Aorta (tissue), 5 donors: ENCODE measurements at regions not wholly inside any gene's neighbourhood (a gene's known extent, or its start where the extent isn't known, plus 50 kb on each side); places are given as distances from the start of the nearest gene placed in this dataset.

Source experiments
- ATAC-seq: fragments of 200-7000 bp; cut with Tn5 transposase; one replicate; pipeline ENCODE4 v1.9.1; 2022; ENCODE audit warnings: moderate library complexity; ENCODE audit not compliant: low FRiP score
- DNase-seq, 2 donors: peaks; one replicate each; pipeline ENCODE4 v3.0.0-alpha.2; 2020
- H3K27ac ChIP-seq, 2 donors: one replicate each; pipeline ENCODE4 v1.5.1; 2013; ENCODE audit warnings: low read length in 2 of 2, mild to moderate bottlenecking in 2 of 2, moderate library complexity in 2 of 2, control low read depth in 1 of 2, inconsistent platforms in 1 of 2, low read depth in 1 of 2
- H3K27me3 ChIP-seq, 2 donors: one replicate each; pipeline ENCODE4 v1.6.1; 2013; ENCODE audit warnings: control low read depth in 1 of 2, low read length in 1 of 2, mild to moderate bottlenecking in 1 of 2, moderate library complexity in 1 of 2; ENCODE audit not compliant: insufficient read depth in 2 of 2, control insufficient read depth in 1 of 2
- H3K36me3 ChIP-seq, 2 donors: one replicate each; pipeline ENCODE4 v1.6.1; 2013; ENCODE audit warnings: control low read depth in 1 of 2, low read length in 1 of 2, mild to moderate bottlenecking in 1 of 2; ENCODE audit not compliant: insufficient read depth in 2 of 2, control insufficient read depth in 1 of 2
- H3K4me1 ChIP-seq, 2 donors: one replicate each; pipeline ENCODE4 v1.6.1; 2013; ENCODE audit warnings: low read length in 2 of 2, control low read depth in 1 of 2, mild to moderate bottlenecking in 1 of 2, moderate library complexity in 1 of 2; ENCODE audit not compliant: insufficient read depth in 2 of 2, control insufficient read depth in 1 of 2
- H3K4me3 ChIP-seq, 2 donors: one replicate each; pipeline ENCODE4 v1.5.1; 2013; ENCODE audit warnings: low read length in 2 of 2, control low read depth in 1 of 2, mild to moderate bottlenecking in 1 of 2
- H3K9me3 ChIP-seq: one replicate; pipeline ENCODE4 v1.6.1; 2013; ENCODE audit warnings: mild to moderate bottlenecking, low read length; ENCODE audit not compliant: control insufficient read depth
- WGBS, 2 donors: extraction: QIAGEN DNeasy Blood & Tissue Kit; methylation state at CpG; one replicate each; pipeline ENCODE4 v1.1.7; 2013; 5-methylcytosine and 5-hydroxymethylcytosine counted together
- intact Hi-C, 2 donors: fragments of 100-400 bp; cut with DNase I; formaldehyde crosslinking; loops; one replicate each; pipeline versions ENCODE4 v1.14.2 to v1.15.0; 2022
- donor health status: healthy with polysubstance abuse.
- donor health status: Bipolar disorder and iron deficiency.
- donor health status: DM: no; HTN: no; CAD: no.
- donor health status: DM: no; HTN: no; CAD: no.
- donor health status: DM: yes; HTN: yes; CAD: no.

GRCh38 chr5:158433634-158434033 lies 574.7 kb upstream of the CLINT1 start:
- Histone ChIP-seq H3K4me1 (no peaks in the 10 kb centered on the region), H3K36me3 (no peaks in the 10 kb centered on the region), H3K27ac (no peak overlapping the region), H3K9me3 (peaks cover 3% of the 10 kb centered on the region), H3K27me3 (no peaks in the 10 kb centered on the region), H3K4me3 (no peak overlapping the region)
- 19 to 27% methylated on average over 1 of the region's 1 CpG for WGBS, 2 donors
- ATAC-seq (no peak), DNase-seq (no peak)
- intact Hi-C loops = no loop called here

- DNase-seq (no peak), ATAC-seq (peak; percentile 66)
- Histone ChIP-seq H3K9me3 (peaks cover 3% of the 10 kb centered on the region), H3K36me3 (no peaks in the 10 kb centered on the region), H3K4me3 (no peak overlapping the region), H3K27me3 (no peaks in the 10 kb centered on the region), H3K4me1 (no peaks in the 10 kb centered on the region), H3K27ac (no peak overlapping the region)
- WGBS, 2 donors = 93 to 98% methylated on average over 1 of the region's 1 CpG
- intact Hi-C loops = no loop called here
Measured at GRCh38 chr5:158431369-158432029, 572.6 kb upstream of the CLINT1 start.

DNA sequence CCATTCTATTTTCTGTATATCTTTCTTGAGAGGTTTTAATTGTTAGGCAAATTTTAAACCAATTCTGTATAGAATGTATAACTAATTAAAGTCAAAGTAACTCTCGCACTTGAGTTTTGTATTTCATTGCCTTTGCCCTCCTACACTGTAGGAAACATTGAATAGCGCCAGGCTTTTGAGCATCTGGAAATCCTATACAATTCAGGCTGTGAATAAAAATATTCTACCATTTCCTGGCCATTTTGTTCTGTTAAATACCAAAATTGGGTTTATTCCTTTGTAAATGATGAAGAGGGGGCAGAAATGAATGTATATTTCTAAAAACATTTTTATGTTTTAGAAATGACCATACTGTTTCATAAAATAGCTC lies 571.8 kb upstream of the CLINT1 start:
- 98% methylated on average over 2 of the region's 2 CpGs for WGBS, 2 donors
- Histone ChIP-seq H3K27ac (no peak overlapping the region), H3K4me1 (no peaks in the 10 kb centered on the region), H3K9me3 (peaks cover 3% of the 10 kb centered on the region), H3K36me3 (no peaks in the 10 kb centered on the region), H3K27me3 (no peaks in the 10 kb centered on the region), H3K4me3 (no peak overlapping the region)
- DNase-seq = no peak
- ATAC-seq = no peak
- intact Hi-C loops = no loop called here

- no peaks in the 10 kb centered on the region for H3K36me3 ChIP-seq
- H3K4me1 ChIP-seq = no peaks in the 10 kb centered on the region
- ATAC-seq (peak; percentile 27), DNase-seq (no peak)
- WGBS, 2 donors = 54 to 58% methylated on average over 2 of the region's 2 CpGs
- H3K27me3 ChIP-seq = no peaks in the 10 kb centered on the region
- H3K4me3 ChIP-seq = no peak overlapping the region
- H3K9me3 ChIP-seq = peaks cover 3% of the 10 kb centered on the region
- intact Hi-C loops = no loop called here
- H3K27ac ChIP-seq = no peak overlapping the region
Measured at GRCh38 chr5:158430166-158430797, 571.3 kb upstream of the CLINT1 start.

DNA sequence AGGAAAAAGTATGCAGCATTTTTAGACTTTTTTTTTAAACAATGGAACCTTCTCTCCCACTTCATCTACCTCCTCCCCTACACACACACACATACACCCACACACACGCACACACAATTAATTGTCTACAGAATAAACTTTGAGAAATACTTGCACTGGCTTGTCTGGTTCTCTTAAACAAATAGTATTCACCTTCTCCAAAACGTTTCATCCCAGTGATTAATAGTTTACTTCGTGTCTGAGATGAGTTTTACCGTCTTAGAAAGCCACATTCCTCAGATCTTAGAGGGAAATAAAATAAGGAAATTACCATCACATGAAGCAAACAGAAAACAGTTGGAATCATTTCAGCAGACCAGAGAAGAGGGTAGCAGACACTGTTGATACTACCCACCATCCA lies 570.6 kb upstream of the CLINT1 start:
- no peaks in the 10 kb centered on the region for H3K27me3 ChIP-seq
- WGBS, 2 donors = 67 to 85% methylated on average over 4 of the region's 4 CpGs
- H3K4me3 ChIP-seq = no peak overlapping the region
- DNase-seq (no peak), ATAC-seq (no peak)
- no peaks in the 10 kb centered on the region for H3K4me1 ChIP-seq
- no peaks in the 10 kb centered on the region for H3K36me3 ChIP-seq
- intact Hi-C loops = no loop called here
- peaks cover 3% of the 10 kb centered on the region for H3K9me3 ChIP-seq
- H3K27ac ChIP-seq = no peak overlapping the region

GRCh38 chr5:158423623-158424200 lies 564.8 kb upstream of the CLINT1 start:
- no peaks in the 10 kb centered on the region for H3K27me3 ChIP-seq
- no peaks in the 10 kb centered on the region for H3K9me3 ChIP-seq
- no peaks in the 10 kb centered on the region for H3K4me1 ChIP-seq
- intact Hi-C loops = no loop called here
- H3K27ac ChIP-seq = no peak overlapping the region
- no peak for DNase-seq
- H3K4me3 ChIP-seq = no peak overlapping the region
- WGBS, 2 donors = 46 to 51% methylated on average over 2 of the region's 2 CpGs
- no peaks in the 10 kb centered on the region for H3K36me3 ChIP-seq
- peak; percentile 15 for ATAC-seq

- DNase-seq = no peak
- Histone ChIP-seq H3K27ac (no peak overlapping the region), H3K4me3 (no peak overlapping the region), H3K9me3 (no peaks in the 10 kb centered on the region), H3K27me3 (no peaks in the 10 kb centered on the region), H3K4me1 (no peaks in the 10 kb centered on the region), H3K36me3 (no peaks in the 10 kb centered on the region)
- intact Hi-C loops = no loop called here
- WGBS, 2 donors = 82 to 88% methylated on average over 9 of the region's 9 CpGs
- ATAC-seq = peak; percentile 58
Measured at GRCh38 chr5:158422653-158423515, 563.9 kb upstream of the CLINT1 start.

DNA sequence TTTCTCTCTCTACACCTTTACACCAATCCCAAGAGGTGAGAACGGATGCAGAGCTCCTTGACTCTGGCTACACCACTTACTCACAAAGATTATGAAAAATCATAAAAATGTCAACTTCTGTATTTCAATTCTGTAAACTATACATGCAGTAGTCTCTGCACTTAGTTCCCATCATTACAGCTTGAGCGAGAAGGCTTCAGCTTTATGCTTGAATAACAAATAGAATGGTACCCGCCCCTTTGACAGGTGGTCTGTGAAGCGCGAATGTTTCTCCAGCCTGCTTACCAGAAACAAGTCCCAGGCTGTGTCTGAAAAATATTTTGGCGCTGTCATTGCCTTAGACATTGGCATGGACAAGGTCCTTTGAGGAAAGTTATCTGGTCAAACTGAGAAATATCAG lies 562.4 kb upstream of the CLINT1 start:
- no peak overlapping the region for H3K27ac ChIP-seq
- H3K4me3 ChIP-seq = no peak overlapping the region
- DNase-seq = no peak
- intact Hi-C loops = no loop called here
- no peaks in the 10 kb centered on the region for H3K36me3 ChIP-seq
- H3K4me1 ChIP-seq = no peaks in the 10 kb centered on the region
- H3K9me3 ChIP-seq = no peaks in the 10 kb centered on the region
- ATAC-seq = no peak
- 94% methylated on average over 6 of the region's 6 CpGs for WGBS, 2 donors
- no peaks in the 10 kb centered on the region for H3K27me3 ChIP-seq
